Fibroblast of pulmonary artery (primary cell): ENCODE measurements at regions not wholly inside any gene's neighbourhood (a gene's known extent, or its start where the extent isn't known, plus 50 kb on each side); places are given as distances from the start of the nearest gene placed in this dataset.
A peak's percentile ranks its signal among the peaks of the same experiment; 100 is the strongest.

ENCODE experiments used
- DNase-seq: peaks from one replicate; pipeline ENCODE4 v3.0.0-alpha.2; 2010; ENCODE audit warnings: low read depth
- H3K4me3 ChIP-seq: replicated peaks from 2 replicates; pipeline ENCODE4 v1.5.1; 2011; ENCODE audit warnings: low read depth, mild to moderate bottlenecking, control low read depth, low read length, moderate library complexity
- TF ChIP-seq, protein P1 (sequence below): IDR thresholded peaks from 2 replicates; pipeline ENCODE4 v1.5.1; 2011; ENCODE audit warnings: mild to moderate bottlenecking, control low read depth, low read length, inconsistent platforms; ENCODE audit errors: missing control alignments

DNA sequence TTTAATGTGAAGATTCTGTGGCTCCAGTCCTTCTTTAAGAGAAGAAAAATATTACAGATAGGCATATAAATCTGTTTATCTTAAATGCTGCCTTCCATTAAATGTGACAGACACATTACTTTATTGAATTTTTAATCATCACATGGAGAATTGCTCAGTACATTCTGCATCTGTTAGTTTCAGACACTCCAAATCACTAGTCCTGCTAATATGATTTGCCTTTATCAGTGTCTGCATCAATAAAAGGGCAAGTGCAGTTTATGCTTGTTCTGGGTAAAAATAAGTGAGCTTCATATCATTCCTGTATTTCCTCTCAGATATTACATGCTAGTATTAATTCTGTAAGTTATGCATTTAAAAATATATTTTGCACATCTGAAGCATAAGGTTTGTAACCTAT lies 666.4 kb downstream of the TECRL start:
- TF ChIP-seq, protein P1, sequence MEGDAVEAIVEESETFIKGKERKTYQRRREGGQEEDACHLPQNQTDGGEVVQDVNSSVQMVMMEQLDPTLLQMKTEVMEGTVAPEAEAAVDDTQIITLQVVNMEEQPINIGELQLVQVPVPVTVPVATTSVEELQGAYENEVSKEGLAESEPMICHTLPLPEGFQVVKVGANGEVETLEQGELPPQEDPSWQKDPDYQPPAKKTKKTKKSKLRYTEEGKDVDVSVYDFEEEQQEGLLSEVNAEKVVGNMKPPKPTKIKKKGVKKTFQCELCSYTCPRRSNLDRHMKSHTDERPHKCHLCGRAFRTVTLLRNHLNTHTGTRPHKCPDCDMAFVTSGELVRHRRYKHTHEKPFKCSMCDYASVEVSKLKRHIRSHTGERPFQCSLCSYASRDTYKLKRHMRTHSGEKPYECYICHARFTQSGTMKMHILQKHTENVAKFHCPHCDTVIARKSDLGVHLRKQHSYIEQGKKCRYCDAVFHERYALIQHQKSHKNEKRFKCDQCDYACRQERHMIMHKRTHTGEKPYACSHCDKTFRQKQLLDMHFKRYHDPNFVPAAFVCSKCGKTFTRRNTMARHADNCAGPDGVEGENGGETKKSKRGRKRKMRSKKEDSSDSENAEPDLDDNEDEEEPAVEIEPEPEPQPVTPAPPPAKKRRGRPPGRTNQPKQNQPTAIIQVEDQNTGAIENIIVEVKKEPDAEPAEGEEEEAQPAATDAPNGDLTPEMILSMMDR: no peak
- no peak for DNase-seq
- no peak overlapping the region for H3K4me3 ChIP-seq

DNA sequence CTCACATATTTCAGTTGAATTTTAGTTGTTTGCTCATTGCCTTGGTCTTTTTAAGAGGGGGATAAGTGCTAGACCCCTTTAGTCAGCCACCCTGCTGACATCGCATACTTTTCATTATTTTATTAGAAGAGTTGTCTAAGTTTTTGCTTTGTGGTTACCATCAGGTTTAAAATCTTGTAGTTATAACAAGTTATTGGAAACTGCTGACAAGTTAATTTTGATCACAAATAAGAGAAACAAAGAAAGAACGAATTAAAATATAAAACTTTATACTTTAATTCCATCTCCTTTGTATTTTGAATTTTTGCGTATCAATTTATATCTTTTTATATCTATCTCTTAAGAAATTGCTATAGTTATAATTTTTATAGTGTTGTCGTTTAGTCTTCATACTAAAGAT lies 679.7 kb downstream of the TECRL start:
- no peak overlapping the region for H3K4me3 ChIP-seq
- no peak for DNase-seq
- TF ChIP-seq, protein P1: no peak

DNA sequence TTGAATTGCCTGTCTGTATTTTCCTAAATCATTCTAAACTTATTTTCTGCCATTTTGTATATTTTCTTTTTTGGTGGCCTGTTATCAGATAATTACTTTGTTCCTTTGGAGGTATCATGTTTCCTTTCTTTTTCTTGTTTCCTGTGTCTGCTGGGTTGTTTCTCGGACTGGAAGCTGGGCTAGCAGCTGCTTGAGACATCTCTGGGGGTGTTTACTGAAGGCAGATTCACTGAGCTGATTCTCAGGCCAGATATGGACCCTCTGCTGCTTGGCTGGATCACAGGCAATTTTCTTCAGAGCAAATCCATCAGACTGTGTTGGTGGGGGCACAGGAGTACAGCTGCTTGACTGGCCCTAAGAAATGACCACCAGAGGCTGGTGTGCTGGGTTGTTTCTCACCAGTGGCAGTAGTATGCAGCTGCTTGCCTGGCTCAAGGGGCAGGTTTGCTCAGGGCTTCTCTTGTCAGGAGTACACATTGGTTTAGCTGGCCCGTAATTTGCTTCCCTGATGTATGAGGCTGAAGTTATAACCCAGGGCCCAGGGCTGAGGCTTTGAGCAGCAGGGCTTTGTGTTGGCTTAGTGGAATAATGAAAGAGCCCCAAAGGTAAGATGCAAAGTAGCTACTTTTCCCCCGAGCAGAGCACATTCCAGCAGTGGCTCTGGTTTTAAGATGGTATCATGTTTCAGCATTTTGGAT lies 680.6 kb downstream of the TECRL start:
- DNase-seq: peak; percentile 2
- TF ChIP-seq, protein P1: no peak
- H3K4me3 ChIP-seq: no peak overlapping the region

DNA sequence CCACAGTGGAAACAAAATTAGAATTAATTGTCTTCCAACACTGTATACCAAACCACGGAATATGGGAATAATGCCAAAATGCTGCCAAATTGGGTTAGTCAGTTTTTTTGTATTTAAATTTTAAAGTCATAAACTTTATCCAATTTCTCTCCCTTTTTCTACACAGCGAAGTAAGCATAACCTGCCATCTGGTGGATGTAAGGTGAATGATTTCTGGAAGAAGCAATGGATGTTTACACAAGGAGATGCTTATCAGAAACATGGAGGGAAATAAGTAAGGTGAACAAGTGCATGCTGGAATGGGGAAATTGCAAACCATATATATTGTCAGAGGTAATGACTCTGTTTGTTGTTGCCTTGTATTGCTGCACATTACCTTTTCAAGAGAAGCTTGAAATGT lies 691.9 kb downstream of the TECRL start:
- H3K4me3 ChIP-seq: no peak overlapping the region
- TF ChIP-seq, protein P1: peak; percentile 42
- DNase-seq: peak; percentile 48

DNA sequence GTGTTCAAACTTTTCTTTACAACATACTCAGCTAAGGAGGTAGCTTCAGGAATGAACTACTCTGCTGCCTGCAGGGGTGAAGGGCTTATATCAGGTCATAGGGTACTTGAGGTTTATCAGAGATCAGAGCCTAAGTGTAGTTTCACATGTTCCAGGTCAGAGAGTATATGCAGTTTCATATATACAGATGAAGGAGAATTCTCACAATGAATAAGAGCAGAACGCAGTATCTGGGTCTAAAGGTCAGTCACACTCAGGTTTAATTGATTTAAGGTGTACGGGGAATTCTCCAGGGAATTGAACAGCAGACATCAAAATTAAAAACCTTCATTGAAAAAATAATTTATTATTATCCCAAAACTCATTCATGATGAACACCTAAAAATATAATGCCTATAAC lies 700.6 kb downstream of the TECRL start:
- H3K4me3 ChIP-seq: no peak overlapping the region
- DNase-seq: no peak
- TF ChIP-seq, protein P1: no peak

DNA sequence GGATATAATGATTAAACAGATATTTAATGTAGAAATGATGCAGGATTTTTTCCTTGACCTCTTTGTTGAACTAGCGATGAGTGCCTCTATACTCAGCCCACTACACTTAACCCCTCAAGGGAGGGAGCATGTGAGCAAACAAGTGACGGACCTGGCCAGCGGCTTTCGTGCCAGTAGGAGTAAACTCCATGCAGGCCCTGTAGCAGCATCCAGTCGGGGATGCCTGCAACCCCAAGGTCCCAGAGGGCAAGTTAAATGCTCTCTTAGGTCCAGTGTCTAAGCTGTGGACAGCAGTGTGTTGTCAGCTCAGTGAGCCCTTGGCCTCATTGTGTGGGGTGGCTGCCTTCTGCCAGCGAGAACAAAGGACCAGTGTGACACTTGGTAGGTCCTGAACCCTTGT lies 708.7 kb downstream of the TECRL start:
- no peak for DNase-seq
- H3K4me3 ChIP-seq: no peak overlapping the region
- TF ChIP-seq, protein P1: no peak

DNA sequence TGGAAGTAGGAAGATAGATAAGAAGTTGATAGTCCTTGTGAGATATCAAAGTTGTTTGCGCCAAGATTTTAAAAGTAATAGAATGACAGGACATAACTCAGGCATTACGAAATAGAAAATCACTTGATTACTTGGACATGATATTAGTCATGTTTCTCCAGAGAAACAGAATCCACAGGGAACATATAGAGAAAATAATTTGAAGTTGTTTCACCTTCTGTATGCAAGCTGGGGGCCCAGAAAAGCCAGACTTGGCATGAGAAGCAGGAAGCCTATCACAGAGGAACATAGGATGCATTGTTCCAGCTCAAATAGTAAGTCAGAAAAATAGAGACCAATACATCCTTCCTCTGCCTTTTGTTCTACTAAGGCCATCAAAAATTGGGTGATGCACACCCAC lies 715.9 kb downstream of the TECRL start:
- TF ChIP-seq, protein P1: no peak
- peak; percentile 66 for DNase-seq
- H3K4me3 ChIP-seq: no peak overlapping the region
